H1 (cell line): ENCODE measurements at regions not wholly inside any gene's neighbourhood (a gene's known extent, or its start where the extent isn't known, plus 50 kb on each side); places are given as distances from the start of the nearest gene placed in this dataset.

Source experiments
- CTCF ChIA-PET: fragments of 300-600 bp; sonication (Branson Sonifier 250); formaldehyde crosslinking; loops from one replicate; lab custom pipeline; 2021; ENCODE audit not compliant: partially characterized antibody; lab: Charles Lee
- POLR2A ChIA-PET: fragments of 300-600 bp; sonication (Branson Sonifier 250); formaldehyde crosslinking; loops from one replicate; lab custom pipeline; 2021; ENCODE audit warnings: inconsistent platforms; ENCODE audit not compliant: partially characterized antibody; lab: Charles Lee
- DNase-seq, 2 experiments: peaks; one replicate each; pipeline versions ENCODE4 v3.0.0 to v3.0.0-alpha.2; 2010 to 2022; ENCODE audit warnings: low spot score in 2 of 2, low read depth in 1 of 2, mixed read lengths in 1 of 2
- FAIRE-seq: peaks from 2 replicates; lab custom pipeline; 2011; peaks lifted over from hg19 to GRCh38; lab: Jason Lieb, UNC
- H2AFZ ChIP-seq: 2 replicates; pipeline ENCODE4 v1.8.1; 2012; ENCODE audit warnings: low read length, inconsistent platforms
- H2AK5ac ChIP-seq: 2 replicates; pipeline ENCODE4 v1.6.1; 2013; ENCODE audit warnings: low read depth, low read length
- H2BK120ac ChIP-seq: replicated peaks from 2 replicates; pipeline ENCODE3; 2013; ENCODE audit warnings: low read depth, low read length, inconsistent platforms
- H2BK12ac ChIP-seq: 2 replicates; pipeline ENCODE4 v1.6.1; 2013; ENCODE audit warnings: low read depth, low read length
- H2BK15ac ChIP-seq: 2 replicates; pipeline ENCODE4 v1.6.1; 2013; ENCODE audit warnings: low read length
- H2BK20ac ChIP-seq: 2 replicates; pipeline ENCODE4 v1.6.1; 2013; ENCODE audit warnings: low read length
- H2BK5ac ChIP-seq: 2 replicates; pipeline ENCODE4 v1.6.1; 2013; ENCODE audit warnings: low read depth, low read length
- H3K14ac ChIP-seq: 2 replicates; pipeline ENCODE4 v1.6.1; 2013; ENCODE audit warnings: inconsistent platforms; ENCODE audit not compliant: insufficient read length
- H3K18ac ChIP-seq: 2 replicates; pipeline ENCODE4 v1.6.1; 2013; ENCODE audit warnings: low read length; ENCODE audit errors: extremely low read depth
- H3K23ac ChIP-seq: 2 replicates; pipeline ENCODE4 v1.6.1; 2013; ENCODE audit warnings: inconsistent platforms; ENCODE audit not compliant: insufficient read length
- H3K23me2 ChIP-seq: 2 replicates; pipeline ENCODE4 v1.6.1; 2013; ENCODE audit warnings: low read depth, low read length
- H3K27ac ChIP-seq: 2 replicates; pipeline ENCODE4 v1.6.1; 2011; ENCODE audit warnings: low read depth, low read length, inconsistent platforms
- H3K27me3 ChIP-seq, 4 experiments: replicated peaks in 1 of 4; 1 replicate in 1 of 4; 2 replicates in 3 of 4; pipeline versions ENCODE4 v1.6.1 to v1.8.1; 2011 to 2013; ENCODE audit warnings: low read length in 3 of 4, mild to moderate bottlenecking in 3 of 4, inconsistent platforms in 2 of 4, mixed read lengths in 2 of 4, moderate library complexity in 1 of 4; ENCODE audit not compliant: control insufficient read depth in 3 of 4, insufficient read depth in 3 of 4; ENCODE audit errors: extremely low read depth in 1 of 4
- H3K36me3 ChIP-seq, 4 experiments: 2 replicates each; pipeline versions ENCODE4 v1.6.1 to v1.8.1; 2011 to 2013; ENCODE audit warnings: mild to moderate bottlenecking in 4 of 4, low read length in 3 of 4, moderate library complexity in 2 of 4, control low read depth in 1 of 4, inconsistent platforms in 1 of 4; ENCODE audit not compliant: insufficient read depth in 4 of 4, control insufficient read depth in 2 of 4
- H3K4ac ChIP-seq: replicated peaks from 2 replicates; pipeline ENCODE3; 2013; ENCODE audit warnings: low read length, low read depth, mixed read lengths, inconsistent platforms; ENCODE audit not compliant: insufficient read length
- H3K4me1 ChIP-seq, 4 experiments: replicated peaks in 1 of 4; 1 replicate in 1 of 4; 2 replicates in 3 of 4; pipeline versions ENCODE4 v1.6.1 to v1.8.1; 2011 to 2013; ENCODE audit warnings: low read length in 3 of 4, inconsistent platforms in 2 of 4, mixed read lengths in 1 of 4; ENCODE audit not compliant: insufficient read depth in 4 of 4, control insufficient read depth in 3 of 4
- H3K4me2 ChIP-seq, 2 experiments: 2 replicates each; pipeline versions ENCODE4 v1.6.1 to v1.8.1; 2011 to 2013; ENCODE audit warnings: low read depth in 2 of 2, low read length in 2 of 2, control low read depth in 1 of 2, inconsistent platforms in 1 of 2, mild to moderate bottlenecking in 1 of 2; ENCODE audit not compliant: insufficient read depth in 1 of 2
- H3K4me3 ChIP-seq, 4 experiments: fragments of 200-600, 300-600 bp in 1 of 4; sonication (generic), shearing (Covaris generic), sonication (Bioruptor Twin) in 1 of 4; 2 replicates each; pipeline versions ENCODE4 v1.5.1 to v1.8.1; 2011 to 2016; ENCODE audit warnings: low read length in 4 of 4, low read depth in 3 of 4, control low read depth in 2 of 4, inconsistent platforms in 2 of 4, mild to moderate bottlenecking in 2 of 4, mixed read lengths in 1 of 4, moderate library complexity in 1 of 4; ENCODE audit not compliant: insufficient read depth in 2 of 4; ENCODE audit errors: extremely low read depth in 1 of 4
- H3K56ac ChIP-seq: replicated peaks from 2 replicates; pipeline ENCODE3; 2013; ENCODE audit warnings: low read depth, mild to moderate bottlenecking, mixed read lengths, low read length, inconsistent platforms; ENCODE audit not compliant: insufficient read length
- H3K79me1 ChIP-seq: 2 replicates; pipeline ENCODE4 v1.6.1; 2013; ENCODE audit warnings: low read depth, low read length, control low read depth
- H3K79me2 ChIP-seq, 2 experiments: 2 replicates each; pipeline versions ENCODE4 v1.6.1 to v1.8.1; 2012 to 2013; ENCODE audit warnings: low read length in 2 of 2, mild to moderate bottlenecking in 2 of 2, inconsistent platforms in 1 of 2; ENCODE audit not compliant: insufficient read depth in 2 of 2, control insufficient read depth in 1 of 2
- H3K9ac ChIP-seq, 4 experiments: replicated peaks in 1 of 4; 1 replicate in 1 of 4; 2 replicates in 3 of 4; pipeline versions ENCODE4 v1.6.1 to v1.8.1; 2011 to 2013; ENCODE audit warnings: low read depth in 3 of 4, low read length in 3 of 4, control low read depth in 2 of 4, mild to moderate bottlenecking in 2 of 4, moderate library complexity in 2 of 4, inconsistent platforms in 1 of 4; ENCODE audit errors: extremely low read depth in 1 of 4
- H3K9me3 ChIP-seq, 2 experiments: 2 replicates each; pipeline versions ENCODE4 v1.6.1 to v1.8.1; 2012 to 2013; ENCODE audit warnings: mild to moderate bottlenecking in 2 of 2, moderate library complexity in 2 of 2, control low read depth in 1 of 2, inconsistent platforms in 1 of 2, low read depth in 1 of 2, low read length in 1 of 2, mixed read lengths in 1 of 2; ENCODE audit not compliant: insufficient read depth in 2 of 2
- H4K20me1 ChIP-seq, 2 experiments: replicated peaks in 1 of 2; 2 replicates each; pipeline versions ENCODE3 to v1.8.1; 2011 to 2013; ENCODE audit warnings: inconsistent platforms in 2 of 2, low read length in 2 of 2, mild to moderate bottlenecking in 1 of 2; ENCODE audit not compliant: insufficient read depth in 2 of 2, control insufficient read depth in 1 of 2
- H4K5ac ChIP-seq: 2 replicates; pipeline ENCODE4 v1.6.1; 2013; ENCODE audit warnings: low read length, low read depth, mixed read lengths, inconsistent platforms; ENCODE audit not compliant: insufficient read length
- H4K8ac ChIP-seq: 2 replicates; pipeline ENCODE4 v1.8.0; 2013; ENCODE audit warnings: mild to moderate bottlenecking, moderate library complexity, low read length, inconsistent platforms; ENCODE audit not compliant: insufficient read depth; ENCODE audit errors: extremely low read depth
- H4K91ac ChIP-seq: replicated peaks from 2 replicates; pipeline ENCODE3; 2013; ENCODE audit warnings: low read length, mixed read lengths, inconsistent platforms; ENCODE audit not compliant: insufficient read length
- BCL11A ChIP-seq, 2 experiments: IDR thresholded peaks; one replicate each; pipeline ENCODE4 v1.6.1; 2011; ENCODE audit warnings: low read depth in 2 of 2, low read length in 2 of 2, mild to moderate bottlenecking in 2 of 2
- CBX5 ChIP-seq: fragments of 300-800, 300-1000 bp; sonication (generic); IDR thresholded peaks from 2 replicates; pipeline ENCODE4 v1.7.1; 2016; ENCODE audit warnings: antibody characterized with exemption, low read length, low read depth
- GTF2F1 ChIP-seq: IDR thresholded peaks from 2 replicates; pipeline ENCODE4 v1.6.1; 2012; ENCODE audit warnings: low read depth, low read length, improper control_type of control experiment, borderline replicate concordance
- JUN ChIP-seq: IDR thresholded peaks from 2 replicates; pipeline ENCODE4 v1.6.1; 2011; ENCODE audit warnings: low read depth, mild to moderate bottlenecking, improper control_type of control experiment, low read length
- MAFK ChIP-seq: IDR thresholded peaks from 2 replicates; pipeline ENCODE4 v1.6.1; 2012; ENCODE audit warnings: low read depth, mild to moderate bottlenecking, improper control_type of control experiment, low read length
- MAX ChIP-seq: IDR thresholded peaks from 2 replicates; pipeline ENCODE4 v1.6.1; 2012; ENCODE audit warnings: inconsistent platforms
- SP1 ChIP-seq: IDR thresholded peaks from 2 replicates; pipeline ENCODE4 v1.6.1; 2011; ENCODE audit warnings: low read depth, low read length
- ZNF274 ChIP-seq: IDR thresholded peaks from 2 replicates; pipeline ENCODE4 v1.7.0; 2012; ENCODE audit warnings: low read length, borderline replicate concordance; ENCODE audit errors: extremely low read depth
- WGBS, 2 experiments: shearing (Covaris generic) in 1 of 2; methylation state at CpG; one replicate each; pipeline versions ENCODE4 v1.1.6 to v1.1.7; 2013 to 2015; ENCODE audit warnings: low lambda C conversion rate in 2 of 2, mixed read lengths in 2 of 2, inconsistent platforms in 1 of 2, low coverage in 1 of 2, missing lambda C conversion rate in 1 of 2; ENCODE audit not compliant: insufficient replicate concordance in 2 of 2, insufficient coverage in 1 of 2, insufficient read length in 1 of 2; ENCODE audit errors: extremely low coverage in 1 of 2, missing lambda C conversion rate in 1 of 2; 5-methylcytosine and 5-hydroxymethylcytosine counted together
- TF ChIP-seq, protein P1 (sequence below): IDR thresholded peaks from 2 replicates; pipeline ENCODE4 v1.6.1; 2011; ENCODE audit warnings: low read length, improper control_type of control experiment
- TF ChIP-seq, protein P2 (sequence below): IDR thresholded peaks from 2 replicates; pipeline ENCODE4 v1.6.1; 2011; ENCODE audit warnings: low read depth, mild to moderate bottlenecking, low read length; ENCODE audit not compliant: insufficient read depth
- TF ChIP-seq, protein P3 (sequence below), 3 experiments: IDR thresholded peaks; 1 replicate in 2 of 3; 2 replicates in 1 of 3; pipeline versions ENCODE4 v1.5.1 to v1.6.1; 2011; ENCODE audit warnings: low read length in 3 of 3, mild to moderate bottlenecking in 3 of 3, inconsistent platforms in 2 of 3, low read depth in 1 of 3, moderate library complexity in 1 of 3; ENCODE audit not compliant: insufficient read depth in 1 of 3; ENCODE audit errors: control extremely low read depth in 1 of 3

- no peak overlapping the region for H3K4me2 ChIP-seq
- no peaks in the 10 kb centered on the region for H3K4me1 ChIP-seq
- H4K91ac ChIP-seq: no peak overlapping the region
- no peak overlapping the region for H2BK20ac ChIP-seq
- 87% methylated on average over 3 of the region's 3 CpGs; no CpG with 5 or more reads in 1 of the 2 experiments for WGBS, 2 experiments
- no peak overlapping the region for H3K4ac ChIP-seq
- H2BK120ac ChIP-seq: no peak overlapping the region
- POLR2A ChIA-PET: no interaction called here
- no peaks in the 10 kb centered on the region for H3K79me1 ChIP-seq
- no peak overlapping the region for H3K27ac ChIP-seq
- H3K9me3 ChIP-seq: no peaks in the 10 kb centered on the region
- no peak overlapping the region for H3K14ac ChIP-seq
- FAIRE-seq (no peak), DNase-seq (no peak)
- no peak overlapping the region for H3K4me3 ChIP-seq
- no peak overlapping the region for H2BK5ac ChIP-seq
- H3K23ac ChIP-seq: no peak overlapping the region
- H3K79me2 ChIP-seq: no peaks in the 10 kb centered on the region
- no peaks in the 10 kb centered on the region for H3K23me2 ChIP-seq
- H3K56ac ChIP-seq: no peak overlapping the region
- no peak overlapping the region for H4K8ac ChIP-seq
- H3K36me3 ChIP-seq: no peaks in the 10 kb centered on the region
- H2AK5ac ChIP-seq: no peak overlapping the region
- no peaks in the 10 kb centered on the region for H3K27me3 ChIP-seq
- H2BK12ac ChIP-seq: no peak overlapping the region
- no peaks in the 10 kb centered on the region for H4K20me1 ChIP-seq
- CTCF ChIA-PET: no interaction called here
- no peak overlapping the region for H3K9ac ChIP-seq
- H2BK15ac ChIP-seq: no peak overlapping the region
- no peak overlapping the region for H3K18ac ChIP-seq
- H2AFZ ChIP-seq: no peak overlapping the region
- no peak overlapping the region for H4K5ac ChIP-seq
- TF ChIP-seq SP1 (no peak), ZNF274 (no peak), JUN (no peak), BCL11A (IDR thresholded peaks at IDR 0.05; ENCODE audit: low read depth in 2 of 2, low read length in 2 of 2) (no peak), CBX5 (no peak), MAFK (no peak), GTF2F1 (no peak), MAX (no peak)
- TF ChIP-seq, protein P1, sequence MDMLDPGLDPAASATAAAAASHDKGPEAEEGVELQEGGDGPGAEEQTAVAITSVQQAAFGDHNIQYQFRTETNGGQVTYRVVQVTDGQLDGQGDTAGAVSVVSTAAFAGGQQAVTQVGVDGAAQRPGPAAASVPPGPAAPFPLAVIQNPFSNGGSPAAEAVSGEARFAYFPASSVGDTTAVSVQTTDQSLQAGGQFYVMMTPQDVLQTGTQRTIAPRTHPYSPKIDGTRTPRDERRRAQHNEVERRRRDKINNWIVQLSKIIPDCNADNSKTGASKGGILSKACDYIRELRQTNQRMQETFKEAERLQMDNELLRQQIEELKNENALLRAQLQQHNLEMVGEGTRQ: no peak
- TF ChIP-seq, protein P2, sequence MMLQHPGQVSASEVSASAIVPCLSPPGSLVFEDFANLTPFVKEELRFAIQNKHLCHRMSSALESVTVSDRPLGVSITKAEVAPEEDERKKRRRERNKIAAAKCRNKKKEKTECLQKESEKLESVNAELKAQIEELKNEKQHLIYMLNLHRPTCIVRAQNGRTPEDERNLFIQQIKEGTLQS: no peak
- TF ChIP-seq, protein P3, sequence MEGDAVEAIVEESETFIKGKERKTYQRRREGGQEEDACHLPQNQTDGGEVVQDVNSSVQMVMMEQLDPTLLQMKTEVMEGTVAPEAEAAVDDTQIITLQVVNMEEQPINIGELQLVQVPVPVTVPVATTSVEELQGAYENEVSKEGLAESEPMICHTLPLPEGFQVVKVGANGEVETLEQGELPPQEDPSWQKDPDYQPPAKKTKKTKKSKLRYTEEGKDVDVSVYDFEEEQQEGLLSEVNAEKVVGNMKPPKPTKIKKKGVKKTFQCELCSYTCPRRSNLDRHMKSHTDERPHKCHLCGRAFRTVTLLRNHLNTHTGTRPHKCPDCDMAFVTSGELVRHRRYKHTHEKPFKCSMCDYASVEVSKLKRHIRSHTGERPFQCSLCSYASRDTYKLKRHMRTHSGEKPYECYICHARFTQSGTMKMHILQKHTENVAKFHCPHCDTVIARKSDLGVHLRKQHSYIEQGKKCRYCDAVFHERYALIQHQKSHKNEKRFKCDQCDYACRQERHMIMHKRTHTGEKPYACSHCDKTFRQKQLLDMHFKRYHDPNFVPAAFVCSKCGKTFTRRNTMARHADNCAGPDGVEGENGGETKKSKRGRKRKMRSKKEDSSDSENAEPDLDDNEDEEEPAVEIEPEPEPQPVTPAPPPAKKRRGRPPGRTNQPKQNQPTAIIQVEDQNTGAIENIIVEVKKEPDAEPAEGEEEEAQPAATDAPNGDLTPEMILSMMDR (IDR thresholded peaks at IDR 0.05; ENCODE audit: control extremely low read depth in 1 of 3, insufficient read depth in 1 of 3, low read depth in 1 of 3, low read length in 3 of 3): no peak
These were observed 685.2 kb downstream of the NUP35 start for GRCh38 chr2:183809404-183809803.
